OCI-LY1 (cell line): ENCODE measurements at regions not wholly inside any gene's neighbourhood (a gene's known extent, or its start where the extent isn't known, plus 50 kb on each side); places are given as distances from the start of the nearest gene placed in this dataset.

ENCODE experiments used
- H2AFZ ChIP-seq: fragments of 200-600 bp; sonication (generic), shearing (Covaris generic); 2 replicates; pipeline ENCODE4 v1.6.0; 2014; ENCODE audit warnings: antibody characterized with exemption, mild to moderate bottlenecking, low read length
- H3F3A ChIP-seq: fragments of 200-600 bp; sonication (generic), shearing (Covaris generic); 2 replicates; pipeline ENCODE4 v1.6.0; 2014; ENCODE audit warnings: mild to moderate bottlenecking, antibody characterized with exemption, low read length, moderate library complexity; ENCODE audit not compliant: insufficient read depth
- H3K27ac ChIP-seq: fragments of 200-600 bp; sonication (generic); 2 replicates; pipeline ENCODE4 v1.5.1; 2014; ENCODE audit warnings: low read length, mixed run types, mild to moderate bottlenecking, low read depth; ENCODE audit not compliant: poor library complexity, severe bottlenecking
- H3K27me3 ChIP-seq: fragments of 200-600 bp; sonication (generic); 2 replicates; pipeline ENCODE4 v1.6.0; 2014; ENCODE audit warnings: antibody characterized with exemption, mild to moderate bottlenecking, low read length, moderate library complexity; ENCODE audit not compliant: insufficient read depth
- H3K36me3 ChIP-seq: fragments of 200-600 bp; sonication (generic); 2 replicates; pipeline ENCODE4 v1.6.1; 2014; ENCODE audit warnings: mild to moderate bottlenecking, antibody characterized with exemption, low read length, moderate library complexity, mixed read lengths; ENCODE audit not compliant: insufficient read depth
- H3K4me1 ChIP-seq: fragments of 200-600 bp; sonication (generic); 2 replicates; pipeline ENCODE4 v1.5.1; 2014; ENCODE audit warnings: mild to moderate bottlenecking, low read length, moderate library complexity; ENCODE audit not compliant: insufficient read depth, severe bottlenecking
- H3K4me2 ChIP-seq: fragments of 200-600 bp; sonication (generic), shearing (Covaris generic); 2 replicates; pipeline ENCODE4 v1.6.1; 2014; ENCODE audit warnings: low read length
- H3K4me3 ChIP-seq: fragments of 200-600 bp; sonication (generic); 2 replicates; pipeline ENCODE4 v1.5.1; 2014; ENCODE audit warnings: low read length, low read depth, mild to moderate bottlenecking, mixed read lengths; ENCODE audit not compliant: poor library complexity, severe bottlenecking
- H3K79me2 ChIP-seq: fragments of 200-600 bp; shearing (Covaris generic); 2 replicates; pipeline ENCODE4 v1.6.1; 2016; ENCODE audit warnings: mixed run types, low read length, mixed read lengths; ENCODE audit not compliant: insufficient read depth
- H3K9ac ChIP-seq: fragments of 200-600 bp; sonication (generic), shearing (Covaris generic); 2 replicates; pipeline ENCODE4 v1.6.1; 2014; ENCODE audit warnings: mild to moderate bottlenecking, low read length, mixed read lengths
- H3K9me2 ChIP-seq: fragments of 200-600 bp; sonication (generic), shearing (Covaris generic); 2 replicates; pipeline ENCODE4 v1.6.1; 2014; ENCODE audit warnings: low read depth, mild to moderate bottlenecking, low read length, mixed read lengths
- H3K9me3 ChIP-seq: fragments of 200-600 bp; shearing (Covaris generic); 2 replicates; pipeline ENCODE4 v1.6.1; 2014; ENCODE audit warnings: low read length, mixed read lengths
- H4K20me1 ChIP-seq: fragments of 200-600 bp; sonication (generic), shearing (Covaris generic); 2 replicates; pipeline ENCODE4 v1.6.0; 2016; ENCODE audit warnings: mild to moderate bottlenecking, low read length; ENCODE audit not compliant: insufficient read depth
- CTCF ChIP-seq: fragments of 200-600 bp; sonication (generic), shearing (Covaris generic); IDR thresholded peaks from 2 replicates; pipeline ENCODE4 v1.5.1; 2017; ENCODE audit warnings: mild to moderate bottlenecking, antibody characterized with exemption, low read length, moderate library complexity, mixed read lengths
- EZH2 ChIP-seq: fragments of 200-600 bp; sonication (generic), shearing (Covaris generic); IDR thresholded peaks from 2 replicates; pipeline ENCODE4 v1.8.0; 2017; ENCODE audit warnings: borderline replicate concordance, mixed run types, mild to moderate bottlenecking, antibody characterized with exemption, low read length, moderate library complexity, mixed read lengths

- Histone ChIP-seq H3K9me3 (no peaks in the 10 kb centered on the region; the same call in 1 of the 2 replicates), H3K36me3 (no peaks in the 10 kb centered on the region), H3K9me2 (no peaks in the 10 kb centered on the region), H3K79me2 (no peaks in the 10 kb centered on the region), H4K20me1 (no peaks in the 10 kb centered on the region), H3K4me1 (no peaks in the 10 kb centered on the region), H3K27me3 (no peaks in the 10 kb centered on the region), H3K4me3 (no peak overlapping the region), H2AFZ (no peak overlapping the region), H3F3A (no peaks in the 10 kb centered on the region), H3K4me2 (no peak overlapping the region), H3K9ac (no peak overlapping the region), H3K27ac (no peak overlapping the region)
- TF ChIP-seq CTCF (no peak), EZH2 (no peak)
Observed at GRCh38 chr9:75834878-75835277, 55.6 kb upstream of the PCSK5 start.
